ENCODE measurements at regions not wholly inside any gene's neighbourhood (a gene's known extent, or its start where the extent isn't known, plus 50 kb on each side); places are given as distances from the start of the nearest gene placed in this dataset.

DNA sequence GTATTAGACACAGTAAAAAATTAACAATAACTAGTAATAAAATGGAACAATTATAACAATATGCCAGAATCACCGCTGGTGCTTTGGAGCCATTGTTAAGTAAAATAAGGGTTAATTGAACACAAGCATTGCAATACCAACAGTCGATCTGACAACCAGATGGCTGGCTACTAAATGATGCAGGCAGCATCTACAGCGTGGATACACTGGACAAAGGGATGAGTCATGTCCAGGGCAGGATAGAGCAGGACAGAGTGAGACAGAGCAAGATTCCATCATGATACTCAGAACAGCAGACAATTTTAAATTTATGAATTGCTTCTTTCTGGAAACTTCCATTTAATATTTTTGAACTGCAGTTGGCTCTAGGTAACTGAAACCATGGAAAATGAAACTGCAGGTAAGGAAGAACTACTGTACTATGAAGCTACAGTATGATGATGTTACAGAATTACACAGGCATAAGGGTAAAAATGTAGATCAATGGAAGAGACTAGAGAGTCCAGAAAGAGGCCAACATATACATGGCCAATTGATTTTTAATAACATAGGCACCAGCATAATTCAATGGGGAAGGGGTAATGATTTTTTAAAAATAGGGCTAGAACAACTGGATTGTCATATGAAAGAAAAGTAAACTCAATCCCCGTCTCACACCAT is 168.7 kb downstream of the RRAGC start:
- H3K9me3 Mint-ChIP-seq, result peaks cover 15% of the 10 kb centered on the region
- POLR2A ChIA-PET, result no interaction called here
- H3K4me1 Mint-ChIP-seq, result peaks cover 16% of the 10 kb centered on the region
- H3K4me3 Mint-ChIP-seq, result no peak overlapping the region
- no peaks in the 10 kb centered on the region for H3K36me3 Mint-ChIP-seq
- no peak for TF ChIP-seq IRF2 (CRISPR knock-in tag; IDR thresholded peaks at IDR 0.05; ENCODE audit: borderline replicate concordance, low read depth)
- TF ChIP-seq NR1H2 (CRISPR knock-in tag; IDR thresholded peaks at IDR 0.05), result no peak
- TF ChIP-seq, protein P1, sequence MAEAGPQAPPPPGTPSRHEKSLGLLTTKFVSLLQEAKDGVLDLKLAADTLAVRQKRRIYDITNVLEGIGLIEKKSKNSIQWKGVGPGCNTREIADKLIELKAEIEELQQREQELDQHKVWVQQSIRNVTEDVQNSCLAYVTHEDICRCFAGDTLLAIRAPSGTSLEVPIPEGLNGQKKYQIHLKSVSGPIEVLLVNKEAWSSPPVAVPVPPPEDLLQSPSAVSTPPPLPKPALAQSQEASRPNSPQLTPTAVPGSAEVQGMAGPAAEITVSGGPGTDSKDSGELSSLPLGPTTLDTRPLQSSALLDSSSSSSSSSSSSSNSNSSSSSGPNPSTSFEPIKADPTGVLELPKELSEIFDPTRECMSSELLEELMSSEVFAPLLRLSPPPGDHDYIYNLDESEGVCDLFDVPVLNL (CRISPR knock-in tag; IDR thresholded peaks at IDR 0.05; ENCODE audit: borderline replicate concordance, low read depth), result no peak
- no peak for TF ChIP-seq EMX1 (CRISPR knock-in tag; IDR thresholded peaks at IDR 0.05)
- no peak for TF ChIP-seq JUN (CRISPR knock-in tag; IDR thresholded peaks at IDR 0.05)
- no peak for TF ChIP-seq RORB (CRISPR knock-in tag; IDR thresholded peaks at IDR 0.05)
- TF ChIP-seq NR3C1 (CRISPR knock-in tag; conservative IDR thresholded peaks at IDR 0.05; ENCODE audit: low read depth), result no peak
- no peak overlapping the region for H3K27ac Mint-ChIP-seq
- ATAC-seq, result no peak
- CTCF ChIA-PET, result no interaction called here
- no peak for DNase-seq (ENCODE audit: low spot score)
- no peaks in the 10 kb centered on the region; the same call in 1 of the 2 replicates for H3K27me3 Mint-ChIP-seq (ENCODE audit: low read depth)

DNA sequence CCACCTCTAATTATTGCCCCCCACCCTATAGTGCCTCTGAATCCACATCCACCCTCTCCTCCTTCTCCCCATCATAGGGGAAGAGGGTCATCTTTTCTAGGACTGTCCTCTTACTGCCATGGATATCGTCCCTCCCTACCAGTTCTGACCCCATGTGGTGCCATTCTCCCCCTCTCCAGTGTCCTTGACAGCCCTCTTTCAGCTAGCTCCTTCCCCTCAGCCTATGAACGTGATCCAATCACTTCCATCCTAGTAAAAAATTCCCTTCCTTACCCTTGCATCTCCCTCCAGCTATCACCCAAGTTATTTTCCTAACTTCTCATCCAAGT is 172.7 kb downstream of the RRAGC start:
- H3K27me3 Mint-ChIP-seq (ENCODE audit: low read depth), result no peaks in the 10 kb centered on the region
- no peak for DNase-seq (ENCODE audit: low spot score)
- H3K27ac Mint-ChIP-seq, result no peak overlapping the region
- ChIA-PET CTCF (interaction anchor here (1.6 kb wide), 1 partner anchor 197 kb away, joined by 3 read pairs; no protein-coding TSS in a partner anchor), POLR2A (no interaction called here)
- no peak for ATAC-seq
- H3K4me1 Mint-ChIP-seq, result peaks cover 16% of the 10 kb centered on the region
- no peak overlapping the region for H3K4me3 Mint-ChIP-seq
- peaks cover 5% of the 10 kb centered on the region for H3K9me3 Mint-ChIP-seq
- H3K36me3 Mint-ChIP-seq, result no peaks in the 10 kb centered on the region
- TF ChIP-seq ZNF219 (CRISPR knock-in tag; IDR thresholded peaks at IDR 0.05; ENCODE audit: borderline replicate concordance), result no peak
- no peak for TF ChIP-seq NFYB (CRISPR knock-in tag; conservative IDR thresholded peaks at IDR 0.05; ENCODE audit: low read depth)
- TF ChIP-seq, protein P2, sequence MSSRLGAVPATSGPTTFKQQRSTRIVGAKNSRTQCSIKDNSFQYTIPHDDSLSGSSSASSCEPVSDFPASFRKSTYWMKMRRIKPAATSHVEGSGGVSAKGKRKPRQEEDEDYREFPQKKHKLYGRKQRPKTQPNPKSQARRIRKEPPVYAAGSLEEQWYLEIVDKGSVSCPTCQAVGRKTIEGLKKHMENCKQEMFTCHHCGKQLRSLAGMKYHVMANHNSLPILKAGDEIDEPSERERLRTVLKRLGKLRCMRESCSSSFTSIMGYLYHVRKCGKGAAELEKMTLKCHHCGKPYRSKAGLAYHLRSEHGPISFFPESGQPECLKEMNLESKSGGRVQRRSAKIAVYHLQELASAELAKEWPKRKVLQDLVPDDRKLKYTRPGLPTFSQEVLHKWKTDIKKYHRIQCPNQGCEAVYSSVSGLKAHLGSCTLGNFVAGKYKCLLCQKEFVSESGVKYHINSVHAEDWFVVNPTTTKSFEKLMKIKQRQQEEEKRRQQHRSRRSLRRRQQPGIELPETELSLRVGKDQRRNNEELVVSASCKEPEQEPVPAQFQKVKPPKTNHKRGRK (CRISPR knock-in tag; IDR thresholded peaks at IDR 0.05; ENCODE audit: borderline replicate concordance), result no peak
- no peak for TF ChIP-seq SMAD4 (CRISPR knock-in tag; IDR thresholded peaks at IDR 0.05)
- TF ChIP-seq, protein P1 (CRISPR knock-in tag; IDR thresholded peaks at IDR 0.05; ENCODE audit: borderline replicate concordance, low read depth), result no peak
- TF ChIP-seq, protein P3, sequence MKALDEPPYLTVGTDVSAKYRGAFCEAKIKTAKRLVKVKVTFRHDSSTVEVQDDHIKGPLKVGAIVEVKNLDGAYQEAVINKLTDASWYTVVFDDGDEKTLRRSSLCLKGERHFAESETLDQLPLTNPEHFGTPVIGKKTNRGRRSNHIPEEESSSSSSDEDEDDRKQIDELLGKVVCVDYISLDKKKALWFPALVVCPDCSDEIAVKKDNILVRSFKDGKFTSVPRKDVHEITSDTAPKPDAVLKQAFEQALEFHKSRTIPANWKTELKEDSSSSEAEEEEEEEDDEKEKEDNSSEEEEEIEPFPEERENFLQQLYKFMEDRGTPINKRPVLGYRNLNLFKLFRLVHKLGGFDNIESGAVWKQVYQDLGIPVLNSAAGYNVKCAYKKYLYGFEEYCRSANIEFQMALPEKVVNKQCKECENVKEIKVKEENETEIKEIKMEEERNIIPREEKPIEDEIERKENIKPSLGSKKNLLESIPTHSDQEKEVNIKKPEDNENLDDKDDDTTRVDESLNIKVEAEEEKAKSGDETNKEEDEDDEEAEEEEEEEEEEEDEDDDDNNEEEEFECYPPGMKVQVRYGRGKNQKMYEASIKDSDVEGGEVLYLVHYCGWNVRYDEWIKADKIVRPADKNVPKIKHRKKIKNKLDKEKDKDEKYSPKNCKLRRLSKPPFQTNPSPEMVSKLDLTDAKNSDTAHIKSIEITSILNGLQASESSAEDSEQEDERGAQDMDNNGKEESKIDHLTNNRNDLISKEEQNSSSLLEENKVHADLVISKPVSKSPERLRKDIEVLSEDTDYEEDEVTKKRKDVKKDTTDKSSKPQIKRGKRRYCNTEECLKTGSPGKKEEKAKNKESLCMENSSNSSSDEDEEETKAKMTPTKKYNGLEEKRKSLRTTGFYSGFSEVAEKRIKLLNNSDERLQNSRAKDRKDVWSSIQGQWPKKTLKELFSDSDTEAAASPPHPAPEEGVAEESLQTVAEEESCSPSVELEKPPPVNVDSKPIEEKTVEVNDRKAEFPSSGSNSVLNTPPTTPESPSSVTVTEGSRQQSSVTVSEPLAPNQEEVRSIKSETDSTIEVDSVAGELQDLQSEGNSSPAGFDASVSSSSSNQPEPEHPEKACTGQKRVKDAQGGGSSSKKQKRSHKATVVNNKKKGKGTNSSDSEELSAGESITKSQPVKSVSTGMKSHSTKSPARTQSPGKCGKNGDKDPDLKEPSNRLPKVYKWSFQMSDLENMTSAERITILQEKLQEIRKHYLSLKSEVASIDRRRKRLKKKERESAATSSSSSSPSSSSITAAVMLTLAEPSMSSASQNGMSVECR (CRISPR knock-in tag; IDR thresholded peaks at IDR 0.05; ENCODE audit: borderline replicate concordance), result no peak
- TF ChIP-seq TP53 (CRISPR knock-in tag; IDR thresholded peaks at IDR 0.05), result no peak
- TF ChIP-seq, protein P4, sequence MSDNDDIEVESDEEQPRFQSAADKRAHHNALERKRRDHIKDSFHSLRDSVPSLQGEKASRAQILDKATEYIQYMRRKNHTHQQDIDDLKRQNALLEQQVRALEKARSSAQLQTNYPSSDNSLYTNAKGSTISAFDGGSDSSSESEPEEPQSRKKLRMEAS (CRISPR knock-in tag; IDR thresholded peaks at IDR 0.05), result no peak
- no peak for TF ChIP-seq ZNF396 (CRISPR knock-in tag; IDR thresholded peaks at IDR 0.05; ENCODE audit: borderline replicate concordance)
- no peak for TF ChIP-seq TCF7 (CRISPR knock-in tag; IDR thresholded peaks at IDR 0.05; ENCODE audit: low read depth)
- TF ChIP-seq, protein P5, sequence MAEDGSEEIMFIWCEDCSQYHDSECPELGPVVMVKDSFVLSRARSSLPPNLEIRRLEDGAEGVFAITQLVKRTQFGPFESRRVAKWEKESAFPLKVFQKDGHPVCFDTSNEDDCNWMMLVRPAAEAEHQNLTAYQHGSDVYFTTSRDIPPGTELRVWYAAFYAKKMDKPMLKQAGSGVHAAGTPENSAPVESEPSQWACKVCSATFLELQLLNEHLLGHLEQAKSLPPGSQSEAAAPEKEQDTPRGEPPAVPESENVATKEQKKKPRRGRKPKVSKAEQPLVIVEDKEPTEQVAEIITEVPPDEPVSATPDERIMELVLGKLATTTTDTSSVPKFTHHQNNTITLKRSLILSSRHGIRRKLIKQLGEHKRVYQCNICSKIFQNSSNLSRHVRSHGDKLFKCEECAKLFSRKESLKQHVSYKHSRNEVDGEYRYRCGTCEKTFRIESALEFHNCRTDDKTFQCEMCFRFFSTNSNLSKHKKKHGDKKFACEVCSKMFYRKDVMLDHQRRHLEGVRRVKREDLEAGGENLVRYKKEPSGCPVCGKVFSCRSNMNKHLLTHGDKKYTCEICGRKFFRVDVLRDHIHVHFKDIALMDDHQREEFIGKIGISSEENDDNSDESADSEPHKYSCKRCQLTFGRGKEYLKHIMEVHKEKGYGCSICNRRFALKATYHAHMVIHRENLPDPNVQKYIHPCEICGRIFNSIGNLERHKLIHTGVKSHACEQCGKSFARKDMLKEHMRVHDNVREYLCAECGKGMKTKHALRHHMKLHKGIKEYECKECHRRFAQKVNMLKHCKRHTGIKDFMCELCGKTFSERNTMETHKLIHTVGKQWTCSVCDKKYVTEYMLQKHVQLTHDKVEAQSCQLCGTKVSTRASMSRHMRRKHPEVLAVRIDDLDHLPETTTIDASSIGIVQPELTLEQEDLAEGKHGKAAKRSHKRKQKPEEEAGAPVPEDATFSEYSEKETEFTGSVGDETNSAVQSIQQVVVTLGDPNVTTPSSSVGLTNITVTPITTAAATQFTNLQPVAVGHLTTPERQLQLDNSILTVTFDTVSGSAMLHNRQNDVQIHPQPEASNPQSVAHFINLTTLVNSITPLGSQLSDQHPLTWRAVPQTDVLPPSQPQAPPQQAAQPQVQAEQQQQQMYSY (CRISPR knock-in tag; IDR thresholded peaks at IDR 0.05), result no peak
- no peak for TF ChIP-seq RORB (CRISPR knock-in tag; IDR thresholded peaks at IDR 0.05)
- no peak for TF ChIP-seq NR2C2 (CRISPR knock-in tag; IDR thresholded peaks at IDR 0.05)
- TF ChIP-seq HMGA2 (CRISPR knock-in tag; IDR thresholded peaks at IDR 0.05), result no peak
- no peak for TF ChIP-seq ZNF263 (CRISPR knock-in tag; IDR thresholded peaks at IDR 0.05; ENCODE audit: low read depth)
- TF ChIP-seq CBFB (CRISPR knock-in tag; IDR thresholded peaks at IDR 0.05; ENCODE audit: low read depth), result no peak
- no peak for TF ChIP-seq ATF1 (CRISPR knock-in tag; IDR thresholded peaks at IDR 0.05)
- no peak for TF ChIP-seq FOXK1 (CRISPR knock-in tag; IDR thresholded peaks at IDR 0.05)

Data from WTC11 (cell line).